IPS-15b (cell line): ENCODE measurements at regions not wholly inside any gene's neighbourhood (a gene's known extent, or its start where the extent isn't known, plus 50 kb on each side); places are given as distances from the start of the nearest gene placed in this dataset.
"Not testable (repeated sequence)": the region's sequence is repeated elsewhere in the genome, so short reads cannot be mapped to it uniquely, and the experiment has no call there.

Experiments used
- H3K27me3 ChIP-seq: one replicate; pipeline ENCODE4 v1.6.1; 2013; ENCODE audit warnings: low read length; ENCODE audit not compliant: control insufficient read depth, insufficient read depth
- H3K36me3 ChIP-seq: one replicate; pipeline ENCODE4 v1.6.1; 2013; ENCODE audit warnings: low read length; ENCODE audit not compliant: control insufficient read depth, insufficient read depth
- H3K4me1 ChIP-seq: one replicate; pipeline ENCODE4 v1.6.1; 2013; ENCODE audit warnings: mild to moderate bottlenecking, low read length; ENCODE audit not compliant: control insufficient read depth, insufficient read depth
- H3K4me3 ChIP-seq: one replicate; pipeline ENCODE4 v1.5.1; 2013; ENCODE audit warnings: low read depth, low read length
- H3K9ac ChIP-seq: one replicate; pipeline ENCODE4 v1.6.1; 2013; ENCODE audit warnings: low read depth, mild to moderate bottlenecking, low read length
- H3K9me3 ChIP-seq: one replicate; pipeline ENCODE4 v1.6.1; 2013; ENCODE audit warnings: mild to moderate bottlenecking, low read length; ENCODE audit not compliant: control insufficient read depth, insufficient read depth

- H3K27me3 ChIP-seq, H3K9ac ChIP-seq, H3K36me3 ChIP-seq, H3K4me3 ChIP-seq, H3K9me3 ChIP-seq, H3K4me1 ChIP-seq: not testable (repeated sequence)
Observed at GRCh38 chr12:9354009-9354754, 146.0 kb upstream of the PZP start.

GRCh38 chr12:9351136-9351535, 142.9 kb upstream of the PZP start:
- Histone ChIP-seq H3K27me3 (no peaks in the 10 kb centered on the region), H3K9ac (no peak overlapping the region), H3K4me1 (no peaks in the 10 kb centered on the region), H3K9me3 (peaks cover 8% of the 10 kb centered on the region), H3K4me3 (no peak overlapping the region), H3K36me3 (no peaks in the 10 kb centered on the region)

GRCh38 chr12:9349888-9350885, 142.0 kb upstream of the PZP start:
- Histone ChIP-seq H3K9me3 (peaks cover 8% of the 10 kb centered on the region), H3K9ac (no peak overlapping the region), H3K4me3 (no peak overlapping the region)

DNA sequence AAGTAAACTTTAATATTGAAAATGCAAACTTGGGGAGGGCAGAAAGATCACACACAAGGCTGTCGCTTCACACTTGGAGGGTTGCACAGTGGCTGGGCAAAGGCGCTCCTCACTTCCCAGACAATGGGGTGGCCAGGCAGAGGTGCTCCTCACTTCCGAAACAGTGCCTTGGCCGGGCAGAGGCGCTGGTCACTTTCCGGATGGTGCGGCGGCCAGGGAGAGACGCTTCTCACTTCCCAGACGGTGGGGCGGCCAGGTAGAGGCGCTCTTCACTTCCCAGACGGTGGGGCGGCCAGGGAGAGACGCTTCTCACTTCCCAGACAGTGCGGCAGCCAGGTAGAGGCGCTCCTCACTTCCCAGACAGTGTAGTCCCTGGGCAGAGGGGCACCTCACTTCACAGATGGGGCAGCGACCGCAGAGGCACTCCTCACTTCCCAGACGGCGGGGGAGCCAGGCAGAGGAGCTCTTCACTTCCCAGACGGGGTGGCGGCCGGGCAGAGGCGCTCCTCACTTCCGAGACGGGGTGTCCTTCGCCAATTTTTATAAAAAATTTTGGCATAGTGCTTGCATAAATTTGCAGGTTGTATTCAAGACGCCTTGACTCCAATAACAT, 140.8 kb upstream of the PZP start:
- H3K4me1 ChIP-seq = no peaks in the 10 kb centered on the region
- no peak overlapping the region for H3K4me3 ChIP-seq
- no peaks in the 10 kb centered on the region for H3K36me3 ChIP-seq
- H3K9me3 ChIP-seq = peaks cover 7% of the 10 kb centered on the region
- no peaks in the 10 kb centered on the region for H3K27me3 ChIP-seq
- no peak overlapping the region for H3K9ac ChIP-seq

More at GRCh38 chr12:9349888-9350885, 142.0 kb upstream of the PZP start:
- Histone ChIP-seq H3K36me3 (no peaks in the 10 kb centered on the region), H3K27me3 (no peaks in the 10 kb centered on the region), H3K4me1 (no peaks in the 10 kb centered on the region)

- H3K4me1 ChIP-seq = no peaks in the 10 kb centered on the region
- H3K27me3 ChIP-seq = no peaks in the 10 kb centered on the region
- H3K36me3 ChIP-seq = no peaks in the 10 kb centered on the region
- H3K4me3 ChIP-seq = no peak overlapping the region
- no peak overlapping the region for H3K9ac ChIP-seq
- H3K9me3 ChIP-seq = no peaks in the 10 kb centered on the region
Observed at GRCh38 chr12:9347328-9348127, 139.3 kb upstream of the PZP start.

DNA sequence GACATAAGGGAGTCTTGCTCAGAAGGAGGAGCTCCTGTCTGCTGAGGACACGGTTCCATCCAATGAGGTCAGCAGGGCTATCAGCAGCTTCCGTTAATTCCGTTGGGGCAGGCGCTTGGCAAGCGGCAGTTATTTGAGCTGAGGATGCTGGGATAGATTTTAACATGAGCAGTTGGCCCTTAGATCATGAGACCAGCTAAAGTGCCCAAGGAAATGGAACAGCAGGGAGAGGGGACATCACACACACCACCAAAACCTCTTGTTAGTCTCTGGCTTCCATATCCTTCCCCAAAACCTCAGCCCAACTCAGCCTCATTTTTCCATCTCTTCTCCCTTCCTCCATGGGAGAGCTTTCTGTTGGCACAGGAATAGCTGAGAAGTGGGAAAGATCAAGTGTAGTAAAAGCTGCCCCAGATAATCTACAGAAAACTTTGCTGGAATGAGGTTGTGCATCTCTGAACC, 138.7 kb upstream of the PZP start:
- Histone ChIP-seq H3K4me1 (no peaks in the 10 kb centered on the region), H3K9ac (no peak overlapping the region), H3K9me3 (no peaks in the 10 kb centered on the region), H3K36me3 (no peaks in the 10 kb centered on the region), H3K4me3 (no peak overlapping the region), H3K27me3 (no peaks in the 10 kb centered on the region)

GRCh38 chr12:9345171-9345570, 137.0 kb upstream of the PZP start:
- Histone ChIP-seq H3K4me3 (no peak overlapping the region), H3K9me3 (no peaks in the 10 kb centered on the region), H3K9ac (no peak overlapping the region), H3K27me3 (no peaks in the 10 kb centered on the region), H3K36me3 (no peaks in the 10 kb centered on the region), H3K4me1 (no peaks in the 10 kb centered on the region)

DNA sequence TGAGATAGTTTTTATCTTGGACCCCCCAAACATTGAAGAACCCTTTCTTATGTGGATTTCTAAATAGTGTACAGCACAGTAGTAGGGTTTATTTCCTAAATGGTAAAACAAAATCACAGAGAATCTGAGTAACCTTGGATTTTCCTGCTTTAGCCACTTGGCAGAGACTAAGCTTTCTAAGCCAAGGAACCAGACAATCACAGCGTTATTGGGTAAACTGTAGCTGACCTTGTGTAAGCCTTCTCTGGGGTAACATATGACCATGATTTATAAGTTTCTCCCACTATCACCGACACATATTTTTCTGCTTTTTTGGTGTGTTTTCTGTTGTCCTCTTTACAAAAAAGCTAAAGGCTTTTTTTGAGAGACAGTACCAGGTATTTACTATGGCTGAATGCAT, 136.3 kb upstream of the PZP start:
- H3K4me1 ChIP-seq = no peaks in the 10 kb centered on the region
- no peaks in the 10 kb centered on the region for H3K27me3 ChIP-seq
- no peaks in the 10 kb centered on the region for H3K36me3 ChIP-seq
- H3K4me3 ChIP-seq = no peak overlapping the region
- no peaks in the 10 kb centered on the region for H3K9me3 ChIP-seq
- no peak overlapping the region for H3K9ac ChIP-seq

DNA sequence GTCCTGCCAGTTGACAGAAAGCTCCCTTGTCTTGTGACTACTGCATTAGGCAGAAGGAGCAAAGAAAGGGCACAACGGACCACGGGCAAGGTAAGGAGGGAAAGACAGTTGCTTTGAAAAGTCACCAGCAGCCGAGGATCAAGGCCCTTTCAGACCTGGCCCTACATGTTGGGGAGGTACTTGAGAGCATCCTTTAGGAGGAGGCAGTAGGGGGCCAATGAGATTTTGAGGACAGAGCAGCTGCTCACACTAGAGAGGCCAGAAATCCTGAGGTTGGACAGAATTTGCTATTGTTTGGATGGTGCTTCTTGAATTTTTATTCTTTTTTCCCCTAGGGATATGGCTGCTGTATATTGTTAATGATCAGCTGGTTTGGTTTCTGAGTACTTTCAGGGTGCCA, 135.5 kb upstream of the PZP start:
- H3K27me3 ChIP-seq = no peaks in the 10 kb centered on the region
- H3K9ac ChIP-seq = no peak overlapping the region
- no peaks in the 10 kb centered on the region for H3K36me3 ChIP-seq
- H3K9me3 ChIP-seq = no peaks in the 10 kb centered on the region
- no peak overlapping the region for H3K4me3 ChIP-seq
- no peaks in the 10 kb centered on the region for H3K4me1 ChIP-seq

DNA sequence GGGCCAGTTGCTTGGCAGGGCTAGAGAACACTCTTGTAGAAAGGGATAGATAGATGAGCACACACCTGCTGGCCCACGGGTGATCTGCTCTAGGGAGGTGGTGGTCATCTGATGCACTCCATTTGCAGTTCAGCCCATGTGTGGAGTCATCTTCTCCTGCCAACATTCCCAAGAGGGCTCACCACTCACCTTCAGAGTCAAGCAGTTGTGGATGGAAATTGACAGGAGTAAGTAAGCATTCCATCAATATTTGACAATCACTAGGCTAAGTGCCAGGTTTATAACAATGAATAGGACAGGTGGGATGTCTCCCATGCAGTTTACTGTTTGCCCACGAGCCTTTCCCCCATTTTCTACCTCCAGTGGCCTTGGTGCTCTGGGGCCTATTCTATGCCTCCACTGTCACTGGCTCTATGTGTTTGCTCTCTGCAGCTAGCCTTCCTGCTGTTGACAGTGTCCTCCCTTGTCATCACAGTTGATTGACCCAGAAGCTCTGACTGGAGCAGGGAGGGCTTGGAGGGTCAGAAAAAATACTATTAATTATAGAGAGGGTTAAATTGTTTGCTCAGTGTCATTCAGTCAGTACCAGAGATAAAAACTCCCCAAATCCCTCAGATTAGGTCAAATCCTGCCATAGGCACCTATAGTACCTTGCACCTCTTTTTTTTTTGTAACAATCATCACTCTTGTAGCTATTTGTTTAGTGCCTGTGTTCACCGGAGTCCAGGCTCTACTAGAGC, 134.6 kb upstream of the PZP start:
- Histone ChIP-seq H3K9me3 (no peaks in the 10 kb centered on the region), H3K4me3 (no peak overlapping the region), H3K36me3 (no peaks in the 10 kb centered on the region), H3K4me1 (no peaks in the 10 kb centered on the region), H3K27me3 (no peaks in the 10 kb centered on the region), H3K9ac (no peak overlapping the region)

DNA sequence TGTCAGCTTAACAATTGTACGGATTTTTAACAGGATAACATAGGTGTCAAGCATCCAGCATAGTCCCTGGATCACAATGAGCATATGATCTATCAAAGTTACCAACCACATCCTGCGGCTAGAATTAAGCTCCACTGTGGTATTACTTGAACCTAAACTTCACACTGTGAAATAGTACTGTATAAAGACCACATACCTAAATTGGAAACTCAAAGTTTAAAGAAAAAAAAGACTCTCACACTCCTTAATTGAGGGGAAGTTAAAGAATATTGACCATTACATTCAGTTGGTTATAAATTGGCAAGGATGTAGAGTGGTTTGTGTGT, 133.0 kb upstream of the PZP start:
- no peaks in the 10 kb centered on the region for H3K36me3 ChIP-seq
- H3K4me3 ChIP-seq = no peak overlapping the region
- no peaks in the 10 kb centered on the region for H3K9me3 ChIP-seq
- H3K9ac ChIP-seq = no peak overlapping the region
- H3K4me1 ChIP-seq = no peaks in the 10 kb centered on the region
- H3K27me3 ChIP-seq = no peaks in the 10 kb centered on the region
